ENCODE measurements at regions not wholly inside any gene's neighbourhood (a gene's known extent, or its start where the extent isn't known, plus 50 kb on each side); places are given as distances from the start of the nearest gene placed in this dataset.

- DNase-seq, result no peak
These were observed 53.9 kb upstream of the CRHR1 start for GRCh38 chr17:45730192-45730591.

GRCh38 chr17:45731459-45731858, 52.7 kb upstream of the CRHR1 start:
- DNase-seq, result peak; percentile 8

- DNase-seq, result peak; percentile 51
These were observed 51.1 kb upstream of the CRHR1 start for GRCh38 chr17:45732926-45733505.

DNA sequence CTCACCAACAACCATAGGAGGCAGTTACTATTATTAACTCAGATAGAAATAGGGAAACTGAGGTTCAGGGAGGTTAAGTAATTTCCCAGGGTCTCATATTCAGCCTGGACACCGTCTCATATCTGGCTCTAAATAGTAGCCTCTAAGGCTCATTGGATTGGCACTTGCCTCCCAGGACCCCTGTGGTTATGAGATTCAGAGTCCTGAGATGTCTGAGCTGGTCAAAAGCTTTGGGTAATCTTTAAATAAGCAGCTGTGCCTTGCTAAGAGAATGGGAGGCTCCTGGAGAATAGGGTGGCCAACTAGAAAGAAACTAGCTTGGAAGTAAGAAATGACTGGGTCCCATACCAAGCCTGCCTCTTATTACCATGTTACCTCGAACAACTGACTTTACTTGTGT, 50.3 kb upstream of the CRHR1 start:
- peak; percentile 7 for DNase-seq

Data from islet precursor cell (in vitro differentiated cells).